Caco-2 (cell line): ENCODE measurements at regions not wholly inside any gene's neighbourhood (a gene's known extent, or its start where the extent isn't known, plus 50 kb on each side); places are given as distances from the start of the nearest gene placed in this dataset.

Experiments
- BruUV-seq: library from RNA; stranded (reverse); fragments of 400-500 nt; replicated peaks from 2 replicates; lab custom pipeline; 2021; lab: Mats Ljungman, UMichigan
- CTCF ChIA-PET: fragments of 300-600 bp; sonication (Branson Sonifier 250); formaldehyde crosslinking; loops from one replicate; lab custom pipeline; 2022; ENCODE audit warnings: antibody characterized with exemption; lab: Charles Lee
- POLR2A ChIA-PET: fragments of 300-600 bp; sonication (Branson Sonifier 250); formaldehyde crosslinking; loops from one replicate; lab custom pipeline; 2022; ENCODE audit warnings: antibody characterized with exemption; lab: Charles Lee
- DNase-seq, 2 experiments: peaks; one replicate each; pipeline versions ENCODE4 v3.0.0 to v3.0.0-alpha.2; 2020 to 2022
- H3K27me3 ChIP-seq: replicated peaks from 2 replicates; pipeline ENCODE4 v1.6.0; 2011; ENCODE audit warnings: low read length; ENCODE audit not compliant: control insufficient read depth, insufficient read depth
- H3K36me3 ChIP-seq: 2 replicates; pipeline ENCODE4 v1.5.1; 2011; ENCODE audit warnings: low read length; ENCODE audit not compliant: control insufficient read depth, insufficient read depth
- H3K4me1 ChIP-seq: fragments of 250-450 bp; sonication (Bioruptor Pico); 2 replicates; pipeline ENCODE4 v1.5.1; 2020; ENCODE audit warnings: mild to moderate bottlenecking
- H3K4me3 ChIP-seq: 2 replicates; pipeline ENCODE4 v1.5.1; 2011; ENCODE audit warnings: low read depth, mild to moderate bottlenecking, control low read depth, low read length
- H3K9me3 ChIP-seq: fragments of 250-450 bp; sonication (Bioruptor Pico); 2 replicates; pipeline ENCODE4 v1.5.1; 2020; ENCODE audit warnings: mild to moderate bottlenecking, moderate library complexity
- H3K27ac Mint-ChIP-seq: one replicate; pipeline ENCODE4 v1.8.0; 2022; ENCODE audit warnings: mixed read lengths; ENCODE audit not compliant: unreplicated experiment
- H3K27me3 Mint-ChIP-seq: one replicate; pipeline ENCODE4 v1.8.0; 2022; ENCODE audit warnings: mixed read lengths; ENCODE audit not compliant: insufficient read depth, unreplicated experiment
- H3K36me3 Mint-ChIP-seq: one replicate; pipeline ENCODE4 v1.8.0; 2022; ENCODE audit warnings: mild to moderate bottlenecking, mixed read lengths; ENCODE audit not compliant: insufficient read depth, unreplicated experiment
- H3K4me1 Mint-ChIP-seq: one replicate; pipeline ENCODE4 v1.8.0; 2022; ENCODE audit warnings: low read depth, mixed read lengths; ENCODE audit not compliant: unreplicated experiment
- H3K4me3 Mint-ChIP-seq: one replicate; pipeline ENCODE4 v1.8.0; 2022; ENCODE audit warnings: mild to moderate bottlenecking, moderate library complexity, mixed read lengths; ENCODE audit not compliant: unreplicated experiment
- H3K9me3 Mint-ChIP-seq: one replicate; pipeline ENCODE4 v1.8.0; 2022; ENCODE audit warnings: mixed read lengths; ENCODE audit not compliant: unreplicated experiment
- intact Hi-C: fragments of 100-400 bp; cut with micrococcal nuclease; formaldehyde crosslinking; loops from one replicate; pipeline ENCODE4 v1.10.0; 2022; ENCODE audit not compliant: unreplicated experiment
- TF ChIP-seq, protein P1 (sequence below), 2 experiments: fragments of 200-600 bp in 1 of 2; IDR thresholded peaks; 1 replicate in 1 of 2; 2 replicates in 1 of 2; pipeline versions ENCODE4 v1.5.1 to v1.8.0; 2011 to 2022; ENCODE audit warnings: antibody characterized with exemption in 1 of 2, control low read depth in 1 of 2, inconsistent platforms in 1 of 2, low read depth in 1 of 2, low read length in 1 of 2, mild to moderate bottlenecking in 1 of 2, moderate library complexity in 1 of 2; ENCODE audit not compliant: insufficient read depth in 1 of 2, severe bottlenecking in 1 of 2, unreplicated experiment in 1 of 2

DNA sequence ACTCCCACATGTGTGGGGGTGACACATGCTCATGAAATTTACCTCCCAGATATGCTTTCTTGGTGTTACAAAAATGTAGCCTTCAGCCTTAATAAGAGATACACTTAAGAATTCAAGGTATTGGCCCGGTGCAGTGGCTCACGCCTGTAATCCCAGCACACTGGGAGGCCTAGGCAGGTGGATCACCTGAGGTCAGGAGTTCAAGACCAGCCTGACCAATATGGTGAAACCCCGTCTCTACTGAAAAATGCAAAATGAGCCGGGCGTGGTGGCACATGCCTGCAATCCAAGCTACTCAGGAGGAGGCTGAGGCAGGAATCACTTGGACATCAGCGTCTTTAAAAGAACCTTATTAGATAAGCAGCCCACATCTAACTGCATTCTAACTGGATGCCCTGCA lies 614.3 kb upstream of the CDH4 start:
- POLR2A ChIA-PET, result no interaction called here
- DNase-seq, result no peak
- CTCF ChIA-PET, result no interaction called here
- Mint-ChIP-seq H3K27me3 (peaks cover 21% of the 10 kb centered on the region), H3K4me3 (no peak overlapping the region), H3K4me1 (no peaks in the 10 kb centered on the region), H3K9me3 (peaks cover 15% of the 10 kb centered on the region), H3K27ac (no peak overlapping the region), H3K36me3 (no peaks in the 10 kb centered on the region)
- H3K9me3 ChIP-seq, result peaks cover 12% of the 10 kb centered on the region
- no peaks in the 10 kb centered on the region for H3K36me3 ChIP-seq
- BruUV-seq, result no TSS peak
- no peaks in the 10 kb centered on the region for H3K4me1 ChIP-seq
- no peaks in the 10 kb centered on the region for H3K27me3 ChIP-seq
- no peak overlapping the region for H3K4me3 ChIP-seq
- intact Hi-C loops, result no loop called here
- TF ChIP-seq, protein P1, sequence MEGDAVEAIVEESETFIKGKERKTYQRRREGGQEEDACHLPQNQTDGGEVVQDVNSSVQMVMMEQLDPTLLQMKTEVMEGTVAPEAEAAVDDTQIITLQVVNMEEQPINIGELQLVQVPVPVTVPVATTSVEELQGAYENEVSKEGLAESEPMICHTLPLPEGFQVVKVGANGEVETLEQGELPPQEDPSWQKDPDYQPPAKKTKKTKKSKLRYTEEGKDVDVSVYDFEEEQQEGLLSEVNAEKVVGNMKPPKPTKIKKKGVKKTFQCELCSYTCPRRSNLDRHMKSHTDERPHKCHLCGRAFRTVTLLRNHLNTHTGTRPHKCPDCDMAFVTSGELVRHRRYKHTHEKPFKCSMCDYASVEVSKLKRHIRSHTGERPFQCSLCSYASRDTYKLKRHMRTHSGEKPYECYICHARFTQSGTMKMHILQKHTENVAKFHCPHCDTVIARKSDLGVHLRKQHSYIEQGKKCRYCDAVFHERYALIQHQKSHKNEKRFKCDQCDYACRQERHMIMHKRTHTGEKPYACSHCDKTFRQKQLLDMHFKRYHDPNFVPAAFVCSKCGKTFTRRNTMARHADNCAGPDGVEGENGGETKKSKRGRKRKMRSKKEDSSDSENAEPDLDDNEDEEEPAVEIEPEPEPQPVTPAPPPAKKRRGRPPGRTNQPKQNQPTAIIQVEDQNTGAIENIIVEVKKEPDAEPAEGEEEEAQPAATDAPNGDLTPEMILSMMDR (IDR thresholded peaks at IDR 0.05; ENCODE audit: insufficient read depth in 1 of 2, low read depth in 1 of 2, low read length in 1 of 2, severe bottlenecking in 1 of 2, unreplicated experiment in 1 of 2), result no peak

DNA sequence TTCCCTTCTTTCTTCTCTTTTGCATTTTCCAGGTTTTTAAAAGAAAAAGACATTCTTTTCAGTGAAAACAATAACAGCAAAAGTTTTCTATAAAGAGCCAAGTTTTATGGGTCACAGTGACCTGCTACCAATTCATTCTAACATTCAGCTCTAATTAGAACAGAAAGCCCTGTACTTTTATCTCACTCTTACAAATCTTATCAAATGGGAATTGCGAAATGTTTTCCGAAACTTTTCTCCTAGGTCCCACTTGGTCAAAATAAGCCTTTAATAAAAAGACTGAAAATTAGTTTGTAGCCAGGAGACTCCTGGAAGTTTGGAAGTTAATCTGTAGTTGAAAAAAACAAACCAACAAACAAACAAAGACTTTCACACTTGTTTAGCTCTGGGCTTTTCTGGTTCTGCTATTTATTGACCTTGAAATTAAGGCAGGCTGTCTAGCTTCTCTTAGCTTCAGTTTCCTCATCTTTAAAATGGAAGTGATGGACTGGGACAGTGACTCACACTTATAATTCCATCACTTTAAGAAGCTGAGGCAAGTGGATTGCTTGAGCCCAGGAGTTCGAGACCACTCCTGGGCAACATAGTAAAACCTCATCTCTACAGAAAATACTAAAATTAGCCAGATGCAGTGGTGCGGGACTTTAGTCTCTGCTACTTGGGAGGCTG lies 613.5 kb upstream of the CDH4 start:
- H3K4me1 Mint-ChIP-seq, result no peaks in the 10 kb centered on the region
- Histone ChIP-seq H3K27me3 (no peaks in the 10 kb centered on the region), H3K4me1 (no peaks in the 10 kb centered on the region), H3K9me3 (peaks cover 12% of the 10 kb centered on the region), H3K4me3 (no peak overlapping the region), H3K36me3 (no peaks in the 10 kb centered on the region)
- no peak overlapping the region for H3K27ac Mint-ChIP-seq
- CTCF ChIA-PET, result no interaction called here
- no peak for DNase-seq
- H3K27me3 Mint-ChIP-seq, result peaks cover 25% of the 10 kb centered on the region
- TF ChIP-seq, protein P1 (IDR thresholded peaks at IDR 0.05; ENCODE audit: insufficient read depth in 1 of 2, low read depth in 1 of 2, low read length in 1 of 2, severe bottlenecking in 1 of 2, unreplicated experiment in 1 of 2), result no peak
- H3K4me3 Mint-ChIP-seq, result no peak overlapping the region
- H3K9me3 Mint-ChIP-seq, result peaks cover 15% of the 10 kb centered on the region
- intact Hi-C loops, result no loop called here
- no peaks in the 10 kb centered on the region for H3K36me3 Mint-ChIP-seq
- POLR2A ChIA-PET, result no interaction called here
- BruUV-seq, result no TSS peak

DNA sequence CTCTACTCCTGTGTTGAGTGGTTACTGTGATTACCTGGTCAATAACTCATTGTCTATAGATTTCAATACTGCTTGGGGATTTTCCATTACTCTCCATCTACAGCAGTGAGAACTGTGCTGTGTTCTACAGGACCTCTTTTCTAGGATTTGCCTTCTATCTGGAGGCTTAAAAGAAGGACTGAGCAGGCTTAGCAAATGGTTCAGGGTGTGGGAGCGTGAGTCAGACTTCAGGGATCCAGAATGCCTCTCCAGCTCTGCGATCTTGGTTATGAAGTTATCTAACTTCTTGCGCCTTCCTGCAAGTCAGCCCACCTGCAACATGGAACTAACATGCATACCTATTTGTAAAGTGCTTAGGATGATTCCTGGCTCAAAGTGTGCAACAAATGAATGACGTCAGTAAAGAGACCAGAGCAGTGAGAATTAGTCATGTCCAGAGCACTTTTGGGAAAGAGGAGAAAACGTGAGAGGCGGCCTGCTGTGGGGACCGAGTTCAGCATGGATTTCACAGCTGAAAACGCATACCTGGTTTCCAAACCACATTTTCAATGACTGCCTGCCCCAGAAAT lies 610.1 kb upstream of the CDH4 start:
- DNase-seq, result no peak
- H3K4me1 Mint-ChIP-seq, result no peaks in the 10 kb centered on the region
- Histone ChIP-seq H3K4me3 (no peak overlapping the region), H3K4me1 (no peaks in the 10 kb centered on the region), H3K27me3 (no peaks in the 10 kb centered on the region), H3K9me3 (no peaks in the 10 kb centered on the region; the same call in 1 of the 2 replicates), H3K36me3 (no peaks in the 10 kb centered on the region)
- intact Hi-C loops, result no loop called here
- H3K9me3 Mint-ChIP-seq, result no peaks in the 10 kb centered on the region
- no peak overlapping the region for H3K27ac Mint-ChIP-seq
- BruUV-seq, result no TSS peak
- peaks cover 18% of the 10 kb centered on the region for H3K27me3 Mint-ChIP-seq
- no peaks in the 10 kb centered on the region for H3K36me3 Mint-ChIP-seq
- CTCF ChIA-PET, result no interaction called here
- TF ChIP-seq, protein P1 (IDR thresholded peaks at IDR 0.05; ENCODE audit: insufficient read depth in 1 of 2, low read depth in 1 of 2, low read length in 1 of 2, severe bottlenecking in 1 of 2, unreplicated experiment in 1 of 2), result no peak
- H3K4me3 Mint-ChIP-seq, result no peak overlapping the region
- POLR2A ChIA-PET, result no interaction called here
